H1 (cell line): ENCODE measurements at regions not wholly inside any gene's neighbourhood (a gene's known extent, or its start where the extent isn't known, plus 50 kb on each side); places are given as distances from the start of the nearest gene placed in this dataset.

Experiments
- ATF3 ChIP-seq: IDR thresholded peaks from 2 replicates; pipeline ENCODE4 v1.6.1; 2011; ENCODE audit warnings: low read depth, mild to moderate bottlenecking, low read length; ENCODE audit not compliant: insufficient read depth
- E2F6 ChIP-seq: IDR thresholded peaks from 2 replicates; pipeline ENCODE4 v1.6.1; 2012; ENCODE audit warnings: inconsistent platforms
- NANOG ChIP-seq: IDR thresholded peaks from 2 replicates; pipeline ENCODE4 v1.6.1; 2011; ENCODE audit warnings: low read length, low read depth, mild to moderate bottlenecking, inconsistent platforms; ENCODE audit not compliant: insufficient read depth, poor library complexity, severe bottlenecking
- SIRT6 ChIP-seq: IDR thresholded peaks from one replicate; pipeline ENCODE4 v1.7.1; 2012; ENCODE audit warnings: low read length, inconsistent platforms
- TAF1 ChIP-seq: IDR thresholded peaks from 2 replicates; pipeline ENCODE4 v1.6.1; 2011; ENCODE audit warnings: mild to moderate bottlenecking, low read depth, low read length
- USF2 ChIP-seq: IDR thresholded peaks from 2 replicates; pipeline ENCODE4 v1.6.1; 2011; ENCODE audit warnings: low read length, improper control_type of control experiment

- TF ChIP-seq ATF3 = no peak
- no peak for TF ChIP-seq NANOG
- no peak for TF ChIP-seq USF2
- no peak for TF ChIP-seq SIRT6
- no peak for TF ChIP-seq TAF1
- TF ChIP-seq E2F6 = no peak
Observed at GRCh38 chr1:177392336-177392735, 221.6 kb downstream of the BRINP2 start (continued).
